ENCODE measurements at regions not wholly inside any gene's neighbourhood (a gene's known extent, or its start where the extent isn't known, plus 50 kb on each side); places are given as distances from the start of the nearest gene placed in this dataset.

DNA sequence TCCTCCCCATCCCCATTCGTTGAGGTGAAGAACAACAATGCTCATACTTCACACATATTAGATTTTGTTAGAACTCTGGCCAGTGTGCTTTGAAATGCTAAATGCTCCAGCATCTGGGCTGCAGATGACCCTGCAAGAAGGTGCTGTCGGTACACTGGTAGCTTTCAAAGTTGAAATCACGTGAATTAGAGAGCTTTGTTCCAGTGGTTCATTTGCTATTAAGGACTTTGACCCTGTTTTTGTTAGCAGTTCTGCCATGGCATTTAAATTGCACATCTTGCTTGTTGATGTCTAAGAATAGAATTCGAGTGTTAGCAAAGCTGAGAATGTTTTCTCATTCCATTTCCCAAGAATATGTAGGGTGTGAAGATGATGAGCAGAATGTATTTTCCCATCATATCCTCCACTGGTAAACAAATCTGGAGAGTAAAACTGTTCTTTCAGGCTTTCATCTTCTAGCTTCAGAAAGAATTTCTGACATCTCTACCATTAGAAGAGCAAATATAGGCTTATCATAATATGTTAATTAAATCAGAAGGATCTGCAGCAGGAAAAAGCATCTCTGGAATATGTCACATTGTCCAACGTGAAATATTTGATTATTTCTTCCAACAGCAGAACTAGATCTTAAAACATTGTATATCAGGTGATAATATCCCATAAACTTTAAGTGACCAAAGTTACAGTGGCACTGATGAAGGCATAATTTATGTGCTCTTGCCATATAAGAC lies 98.8 kb upstream of the PDE3A start:
- TF ChIP-seq, protein P1, sequence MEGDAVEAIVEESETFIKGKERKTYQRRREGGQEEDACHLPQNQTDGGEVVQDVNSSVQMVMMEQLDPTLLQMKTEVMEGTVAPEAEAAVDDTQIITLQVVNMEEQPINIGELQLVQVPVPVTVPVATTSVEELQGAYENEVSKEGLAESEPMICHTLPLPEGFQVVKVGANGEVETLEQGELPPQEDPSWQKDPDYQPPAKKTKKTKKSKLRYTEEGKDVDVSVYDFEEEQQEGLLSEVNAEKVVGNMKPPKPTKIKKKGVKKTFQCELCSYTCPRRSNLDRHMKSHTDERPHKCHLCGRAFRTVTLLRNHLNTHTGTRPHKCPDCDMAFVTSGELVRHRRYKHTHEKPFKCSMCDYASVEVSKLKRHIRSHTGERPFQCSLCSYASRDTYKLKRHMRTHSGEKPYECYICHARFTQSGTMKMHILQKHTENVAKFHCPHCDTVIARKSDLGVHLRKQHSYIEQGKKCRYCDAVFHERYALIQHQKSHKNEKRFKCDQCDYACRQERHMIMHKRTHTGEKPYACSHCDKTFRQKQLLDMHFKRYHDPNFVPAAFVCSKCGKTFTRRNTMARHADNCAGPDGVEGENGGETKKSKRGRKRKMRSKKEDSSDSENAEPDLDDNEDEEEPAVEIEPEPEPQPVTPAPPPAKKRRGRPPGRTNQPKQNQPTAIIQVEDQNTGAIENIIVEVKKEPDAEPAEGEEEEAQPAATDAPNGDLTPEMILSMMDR (conservative IDR thresholded peaks at IDR 0.05 in 1 of 2, IDR thresholded peaks at IDR 0.05 in 1 of 2; ENCODE audit: low read depth in 1 of 2, low read length in 2 of 2): no peak
- no peak for TF ChIP-seq EZH2 (IDR thresholded peaks at IDR 0.05; ENCODE audit: low read length, missing control alignments)

Data from fibroblast of lung (primary cell).